NCI-H146 treated with DMSO at 0.1 percent for 48 hours (cell line): ENCODE measurements at regions not wholly inside any gene's neighbourhood (a gene's known extent, or its start where the extent isn't known, plus 50 kb on each side); places are given as distances from the start of the nearest gene placed in this dataset.
"Not testable (repeated sequence)": the region's sequence is repeated elsewhere in the genome, so short reads cannot be mapped to it uniquely, and the experiment has no call there.

Experiments
- DNase-seq: peaks from one replicate; lab custom pipeline; 2025; ENCODE audit not compliant: unreplicated experiment; lab: John Stamatoyannopoulos, UW

- DNase-seq, result no peak
These were observed 81.0 kb upstream of the GSE1 start for GRCh38 chr16:85532147-85532546.

- DNase-seq, result not testable (repeated sequence)
These were observed 79.5 kb upstream of the GSE1 start for GRCh38 chr16:85533593-85533992.

GRCh38 chr16:85534536-85535351 lies 78.4 kb upstream of the GSE1 start:
- DNase-seq, result no peak

- no peak for DNase-seq
These were observed 77.6 kb upstream of the GSE1 start for GRCh38 chr16:85535352-85536072.

GRCh38 chr16:85536073-85536410 lies 77.1 kb upstream of the GSE1 start:
- no peak for DNase-seq

GRCh38 chr16:85536411-85537330 lies 76.5 kb upstream of the GSE1 start:
- DNase-seq, result no peak

GRCh38 chr16:85537331-85537788 lies 75.8 kb upstream of the GSE1 start:
- DNase-seq, result no peak

- DNase-seq, result no peak
These were observed 75.2 kb upstream of the GSE1 start for GRCh38 chr16:85537795-85538401.

- no peak for DNase-seq
These were observed 74.0 kb upstream of the GSE1 start for GRCh38 chr16:85539084-85539483.

GRCh38 chr16:85539629-85540291 lies 73.4 kb upstream of the GSE1 start:
- no peak for DNase-seq

- DNase-seq, result no peak
These were observed 71.9 kb upstream of the GSE1 start for GRCh38 chr16:85541181-85541580.

GRCh38 chr16:85541619-85541979 lies 71.5 kb upstream of the GSE1 start:
- no peak for DNase-seq

GRCh38 chr16:85541980-85542900 lies 70.9 kb upstream of the GSE1 start:
- no peak for DNase-seq

- no peak for DNase-seq
These were observed 69.6 kb upstream of the GSE1 start for GRCh38 chr16:85543536-85543935.

GRCh38 chr16:85544016-85544415 lies 69.1 kb upstream of the GSE1 start:
- DNase-seq, result no peak

- no peak for DNase-seq
These were observed 68.5 kb upstream of the GSE1 start for GRCh38 chr16:85544668-85545067.

GRCh38 chr16:85545227-85545818 lies 67.8 kb upstream of the GSE1 start:
- no peak for DNase-seq

- no peak for DNase-seq
These were observed 66.3 kb upstream of the GSE1 start for GRCh38 chr16:85546585-85547447.
